ENCODE measurements at regions not wholly inside any gene's neighbourhood (a gene's known extent, or its start where the extent isn't known, plus 50 kb on each side); places are given as distances from the start of the nearest gene placed in this dataset.
"Not testable (repeated sequence)": the region's sequence is repeated elsewhere in the genome, so short reads cannot be mapped to it uniquely, and the experiment has no call there.

GRCh38 chr2:176891857-176892256 is 320.7 kb upstream of the HNRNPA3 start:
- CTCF ChIA-PET, result no interaction called here
- POLR2A ChIA-PET, result no interaction called here

- ChIA-PET CTCF (interaction anchor here (0.6 kb wide), 1 partner anchor 197 kb away, joined by 3 read pairs; no protein-coding TSS in a partner anchor), POLR2A (no interaction called here)
These were observed 319.8 kb upstream of the HNRNPA3 start for GRCh38 chr2:176892676-176893226.

GRCh38 chr2:176895158-176895557 is 317.4 kb upstream of the HNRNPA3 start:
- CTCF ChIA-PET, result interaction anchor here (1.3 kb wide), 1 partner anchor 13 kb away, joined by 3 read pairs; no protein-coding TSS in a partner anchor
- POLR2A ChIA-PET, result no interaction called here

GRCh38 chr2:176902454-176902853 is 310.1 kb upstream of the HNRNPA3 start:
- ChIA-PET CTCF (no interaction called here), POLR2A (no interaction called here)

GRCh38 chr2:176904053-176904452 is 308.5 kb upstream of the HNRNPA3 start:
- CTCF ChIA-PET, POLR2A ChIA-PET: not testable (repeated sequence)

- CTCF ChIA-PET, result interaction anchor here (1.1 kb wide), 1 partner anchor 12 kb away, joined by 3 read pairs; no protein-coding TSS in a partner anchor
- POLR2A ChIA-PET, result no interaction called here
These were observed 305.3 kb upstream of the HNRNPA3 start for GRCh38 chr2:176907341-176907740.

GRCh38 chr2:176910828-176911227 is 301.8 kb upstream of the HNRNPA3 start:
- ChIA-PET CTCF (no interaction called here), POLR2A (interaction anchor here (0.6 kb wide), 2 partner anchors 30 to 259 kb away, joined by 7 read pairs; no protein-coding TSS in a partner anchor)

- ChIA-PET POLR2A (no interaction called here), CTCF (no interaction called here)
These were observed 298.6 kb upstream of the HNRNPA3 start for GRCh38 chr2:176913955-176914354.

- POLR2A ChIA-PET, result no interaction called here
- CTCF ChIA-PET, result no interaction called here
These were observed 298.2 kb upstream of the HNRNPA3 start for GRCh38 chr2:176914371-176914770.

GRCh38 chr2:176922545-176922944 is 290.0 kb upstream of the HNRNPA3 start:
- CTCF ChIA-PET, result interaction anchor here (1.2 kb wide), 1 partner anchor 47 kb away, joined by 3 read pairs; no protein-coding TSS in a partner anchor
- POLR2A ChIA-PET, result not testable (repeated sequence)

GRCh38 chr2:176923205-176923604 is 289.4 kb upstream of the HNRNPA3 start:
- CTCF ChIA-PET, result interaction anchor here (1.2 kb wide), 1 partner anchor 46 kb away, joined by 3 read pairs; no protein-coding TSS in a partner anchor
- POLR2A ChIA-PET, result no interaction called here

GRCh38 chr2:176924909-176925534 is 287.6 kb upstream of the HNRNPA3 start:
- POLR2A ChIA-PET, result no interaction called here

GRCh38 chr2:176926453-176926852 is 286.1 kb upstream of the HNRNPA3 start:
- POLR2A ChIA-PET, result no interaction called here
- CTCF ChIA-PET, result no interaction called here

More at GRCh38 chr2:176924909-176925534, 287.6 kb upstream of the HNRNPA3 start:
- CTCF ChIA-PET, result no interaction called here

- POLR2A ChIA-PET, CTCF ChIA-PET: not testable (repeated sequence)
These were observed 283.2 kb upstream of the HNRNPA3 start for GRCh38 chr2:176929387-176929786.

- CTCF ChIA-PET, result interaction anchor here (0.7 kb wide), 1 partner anchor 9 kb away, joined by 3 read pairs; no protein-coding TSS in a partner anchor
- POLR2A ChIA-PET, result interaction anchor here (0.6 to 1.2 kb wide), 2 partner anchors 29 to 66 kb away, joined by 3 read pairs; no protein-coding TSS in a partner anchor
These were observed 280.7 kb upstream of the HNRNPA3 start for GRCh38 chr2:176931588-176932563.

GRCh38 chr2:176934131-176934530 is 278.5 kb upstream of the HNRNPA3 start:
- POLR2A ChIA-PET, result no interaction called here
- CTCF ChIA-PET, result no interaction called here

GRCh38 chr2:176934869-176935415 is 277.7 kb upstream of the HNRNPA3 start:
- ChIA-PET CTCF (no interaction called here), POLR2A (no interaction called here)

GRCh38 chr2:176935543-176936102 is 277.0 kb upstream of the HNRNPA3 start:
- ChIA-PET POLR2A (no interaction called here), CTCF (no interaction called here)

- CTCF ChIA-PET, result no interaction called here
These were observed 276.2 kb upstream of the HNRNPA3 start for GRCh38 chr2:176936410-176936809.

GRCh38 chr2:176944998-176945397 is 267.6 kb upstream of the HNRNPA3 start:
- ChIA-PET CTCF (no interaction called here), POLR2A (no interaction called here)

More at GRCh38 chr2:176936410-176936809, 276.2 kb upstream of the HNRNPA3 start:
- POLR2A ChIA-PET, result no interaction called here

Data from activated CD8-positive, alpha-beta memory T cell treated with anti-CD3 and anti-CD28 coated beads for 36 hours (primary cell).